ENCODE measurements at regions not wholly inside any gene's neighbourhood (a gene's known extent, or its start where the extent isn't known, plus 50 kb on each side); places are given as distances from the start of the nearest gene placed in this dataset.

GRCh38 chr6:113112086-113112485, 745.1 kb upstream of the MARCKS start:
- H3K4me3 ChIP-seq (ENCODE audit: low read depth, low read length) = no peak overlapping the region
- no peak for TF ChIP-seq CTCF (conservative IDR thresholded peaks at IDR 0.05; ENCODE audit: low read depth, low read length)
- DNase-seq (ENCODE audit: low read depth) = no peak

GRCh38 chr6:113115196-113115595, 741.9 kb upstream of the MARCKS start:
- no peak for DNase-seq (ENCODE audit: low read depth)
- H3K4me3 ChIP-seq (ENCODE audit: low read depth, low read length) = no peak overlapping the region
- TF ChIP-seq CTCF (conservative IDR thresholded peaks at IDR 0.05; ENCODE audit: low read depth, low read length) = no peak

GRCh38 chr6:113120224-113120581, 736.9 kb upstream of the MARCKS start:
- H3K4me3 ChIP-seq (ENCODE audit: low read depth, low read length) = no peak overlapping the region
- no peak for TF ChIP-seq CTCF (conservative IDR thresholded peaks at IDR 0.05; ENCODE audit: low read depth, low read length)
- peak; percentile 88 for DNase-seq (ENCODE audit: low read depth)

GRCh38 chr6:113120582-113121285, 736.4 kb upstream of the MARCKS start:
- no peak for DNase-seq (ENCODE audit: low read depth)

GRCh38 chr6:113121571-113121970, 735.6 kb upstream of the MARCKS start:
- no peak for DNase-seq (ENCODE audit: low read depth)
- TF ChIP-seq CTCF (conservative IDR thresholded peaks at IDR 0.05; ENCODE audit: low read depth, low read length) = no peak
- H3K4me3 ChIP-seq (ENCODE audit: low read depth, low read length) = no peak overlapping the region

More at GRCh38 chr6:113120582-113121285, 736.4 kb upstream of the MARCKS start:
- no peak for TF ChIP-seq CTCF (conservative IDR thresholded peaks at IDR 0.05; ENCODE audit: low read depth, low read length)
- H3K4me3 ChIP-seq (ENCODE audit: low read depth, low read length) = no peak overlapping the region

- no peak overlapping the region for H3K4me3 ChIP-seq (ENCODE audit: low read depth, low read length)
- peak; percentile 94 for DNase-seq (ENCODE audit: low read depth)
- peak; percentile 62 for TF ChIP-seq CTCF (conservative IDR thresholded peaks at IDR 0.05; ENCODE audit: low read depth, low read length)
These were observed 735.1 kb upstream of the MARCKS start for GRCh38 chr6:113122060-113122459.

GRCh38 chr6:113125626-113126025, 731.5 kb upstream of the MARCKS start:
- no peak for DNase-seq (ENCODE audit: low read depth)
- no peak overlapping the region for H3K4me3 ChIP-seq (ENCODE audit: low read depth, low read length)
- no peak for TF ChIP-seq CTCF (conservative IDR thresholded peaks at IDR 0.05; ENCODE audit: low read depth, low read length)
